HG02571 (cell line): ENCODE measurements at regions not wholly inside any gene's neighbourhood (a gene's known extent, or its start where the extent isn't known, plus 50 kb on each side); places are given as distances from the start of the nearest gene placed in this dataset.

ENCODE experiments used
- ATAC-seq: cut with Tn5 transposase; IDR thresholded peaks from one replicate; pipeline ENCODE4 v1.9.1; 2021; ENCODE audit warnings: mild to moderate bottlenecking, moderate library complexity; ENCODE audit not compliant: unreplicated experiment

GRCh38 chr4:187301923-187302322, 578.3 kb upstream of the FAT1 start:
- no peak for ATAC-seq

- ATAC-seq = no peak
Measured at GRCh38 chr4:187302457-187303150, 578.9 kb upstream of the FAT1 start.

- ATAC-seq = no peak
Measured at GRCh38 chr4:187304133-187304532, 580.5 kb upstream of the FAT1 start.

DNA sequence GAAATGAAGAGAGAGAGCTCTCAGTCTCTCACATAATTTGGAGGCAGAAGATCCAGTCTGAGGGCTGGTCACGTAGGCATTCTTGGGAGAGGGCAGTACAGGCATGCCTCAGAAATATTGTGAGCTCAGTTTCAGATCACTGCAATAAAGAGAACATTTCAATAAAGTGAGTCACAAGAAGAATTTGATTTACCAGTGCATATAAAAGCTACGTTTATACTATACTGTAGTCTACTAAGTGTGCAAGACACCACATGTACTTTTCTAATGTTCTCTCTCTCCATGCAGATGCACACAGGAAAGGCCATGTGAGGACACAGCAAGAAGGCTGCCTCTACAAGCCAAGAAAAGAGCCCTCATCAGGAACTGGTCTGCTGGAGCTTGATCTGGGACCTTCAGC, 583.5 kb upstream of the FAT1 start:
- no peak for ATAC-seq

GRCh38 chr4:187309456-187309855, 585.8 kb upstream of the FAT1 start:
- ATAC-seq = no peak

DNA sequence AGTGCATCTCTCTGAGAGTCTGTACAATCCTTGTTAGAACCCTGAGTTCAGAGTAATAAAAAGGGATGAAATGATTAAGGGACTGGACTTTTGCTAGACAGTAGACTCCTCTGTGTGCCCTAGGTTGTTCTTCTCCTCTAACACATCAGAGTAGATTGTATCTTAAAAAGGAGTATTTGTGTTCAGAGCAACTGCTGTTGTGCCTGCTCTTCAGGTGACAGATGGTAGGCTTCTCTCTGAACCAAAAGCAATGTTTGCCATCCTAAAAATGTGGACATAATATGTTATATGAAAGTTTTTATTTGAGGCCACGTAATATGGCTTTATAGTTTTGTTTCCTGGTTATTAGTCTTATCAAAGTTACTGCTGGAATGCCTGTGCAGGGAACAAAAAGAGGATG, 588.6 kb upstream of the FAT1 start:
- ATAC-seq = no peak

DNA sequence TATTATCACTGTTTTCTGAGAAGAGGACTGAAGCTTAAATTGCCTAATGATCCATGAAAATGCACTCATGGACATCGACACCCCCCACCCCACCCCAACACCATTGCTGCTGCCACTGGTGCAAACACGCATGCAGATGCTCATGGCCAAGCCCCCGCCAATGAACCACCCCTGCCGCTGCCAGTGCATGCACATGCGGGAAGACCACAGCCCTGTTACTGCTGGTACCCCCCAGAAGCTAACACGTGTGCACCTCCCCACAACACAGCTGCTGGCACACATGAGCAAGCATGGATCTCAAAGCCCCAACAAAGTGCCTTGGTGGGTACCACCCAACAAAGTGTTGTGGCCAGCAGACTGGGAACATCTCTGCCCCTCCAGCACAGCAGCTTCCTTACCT, 594.1 kb upstream of the FAT1 start:
- ATAC-seq = no peak

DNA sequence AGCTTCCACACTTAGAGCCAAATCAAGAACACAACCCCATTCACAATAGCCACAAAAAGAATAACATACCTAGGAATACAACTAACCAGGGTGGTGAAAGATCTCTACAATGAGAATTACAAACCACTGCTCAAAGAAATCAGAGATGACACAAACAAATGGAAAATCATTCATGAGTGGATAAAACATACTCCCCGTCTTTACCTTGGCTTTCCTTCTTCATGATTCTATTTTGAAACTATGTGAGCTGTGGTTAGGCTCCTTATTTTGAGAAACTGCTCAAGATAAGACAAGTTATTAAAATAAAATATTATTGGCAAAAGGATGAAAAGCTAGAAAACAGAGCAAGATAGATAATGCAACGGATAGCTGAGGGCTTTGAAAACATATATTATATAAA, 598.1 kb upstream of the FAT1 start:
- ATAC-seq = no peak

GRCh38 chr4:187332141-187332540, 608.5 kb upstream of the FAT1 start:
- ATAC-seq = no peak

GRCh38 chr4:187333151-187333550, 609.5 kb upstream of the FAT1 start:
- ATAC-seq = no peak

- ATAC-seq = no peak
Measured at GRCh38 chr4:187335339-187335738, 611.7 kb upstream of the FAT1 start.

DNA sequence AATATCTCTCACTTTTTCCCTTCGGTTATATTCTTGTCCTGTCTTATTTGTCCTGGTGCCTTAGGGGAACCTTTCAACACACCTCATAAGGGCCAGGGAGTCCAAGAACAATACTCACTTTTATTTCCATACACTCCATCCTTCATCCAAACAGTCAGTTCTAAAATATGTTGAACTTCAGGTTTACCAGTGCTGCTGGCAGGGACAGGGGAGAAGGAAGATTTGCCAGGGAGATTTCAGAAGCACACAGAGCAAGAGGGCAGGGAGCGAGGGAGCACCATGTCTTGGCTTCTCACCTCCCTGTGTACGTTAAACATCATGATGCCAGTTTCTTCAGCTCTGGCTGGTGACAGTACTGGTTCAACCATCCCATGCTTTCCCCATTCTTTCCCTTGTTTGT, 631.1 kb upstream of the FAT1 start:
- no peak for ATAC-seq

DNA sequence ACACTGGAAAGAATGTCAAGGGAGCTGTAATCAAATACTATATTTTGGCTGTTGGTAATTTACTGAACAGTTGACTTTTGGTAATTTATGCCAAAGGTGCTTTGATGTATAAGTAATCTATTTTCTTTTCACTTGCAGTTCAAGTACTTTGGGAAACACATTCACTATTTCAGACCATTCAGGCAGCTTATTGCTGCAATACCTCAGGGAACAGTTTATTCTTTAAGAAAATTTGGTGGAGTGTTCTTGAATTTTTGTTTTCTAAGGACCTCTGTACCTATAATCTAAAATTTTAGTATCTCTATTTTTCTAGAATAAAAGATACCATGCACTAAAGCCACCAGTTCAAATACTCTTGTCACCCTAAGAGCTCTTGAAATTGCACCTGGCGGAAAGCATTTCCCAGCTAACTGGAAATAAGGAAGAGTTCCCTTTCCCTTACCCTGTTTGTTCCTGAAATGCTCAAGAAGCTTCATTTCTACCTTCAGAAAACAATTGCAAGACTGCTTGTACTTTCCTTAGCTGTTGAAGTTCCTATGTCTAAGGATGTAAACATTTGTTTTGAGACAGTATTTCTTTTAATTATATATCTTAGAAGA, 633.5 kb upstream of the FAT1 start:
- no peak for ATAC-seq

- ATAC-seq = no peak
Measured at GRCh38 chr4:187357821-187358220, 634.2 kb upstream of the FAT1 start.

DNA sequence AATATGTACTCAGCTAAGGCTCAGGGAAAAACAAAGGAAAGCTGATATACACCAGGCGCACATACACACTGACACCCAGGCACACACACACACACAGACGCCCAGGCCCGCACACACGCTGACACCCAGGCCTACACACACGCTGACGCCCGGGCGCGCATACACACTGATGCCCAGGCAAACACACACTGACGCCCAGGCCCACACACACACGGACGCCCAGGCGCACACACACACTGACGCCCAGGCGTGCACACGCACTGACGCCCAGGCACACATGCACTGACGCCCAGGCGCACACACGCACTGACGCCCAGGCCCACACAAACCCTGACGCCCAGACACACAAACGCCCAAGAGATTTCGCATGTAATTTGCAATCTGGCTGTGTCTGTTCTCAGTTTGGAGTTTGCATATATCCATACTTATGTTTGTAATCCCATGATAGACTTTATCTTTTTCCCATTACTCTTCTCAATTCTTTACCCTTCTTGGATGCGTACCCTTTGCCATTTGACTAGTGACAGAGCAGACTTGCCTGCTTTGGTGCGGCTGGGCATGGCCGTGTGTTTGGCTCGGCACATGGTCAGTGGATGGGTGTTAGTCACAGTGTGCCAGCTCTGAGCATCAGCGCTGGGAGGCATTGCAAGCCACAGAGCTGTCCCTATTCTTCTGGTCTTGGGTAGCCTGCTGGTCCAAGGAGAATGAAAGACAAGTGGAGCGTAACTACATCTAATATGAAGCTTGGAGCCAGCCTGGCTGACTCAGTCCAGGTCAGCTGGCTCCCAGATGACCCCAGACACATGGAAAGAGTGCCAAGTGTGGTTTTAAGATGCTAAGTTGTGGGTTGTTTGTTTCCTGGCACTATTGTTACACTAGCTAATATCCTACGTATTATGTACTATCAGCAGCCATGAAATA, 632.4 kb upstream of the ZFP42 start:
- ATAC-seq = no peak

DNA sequence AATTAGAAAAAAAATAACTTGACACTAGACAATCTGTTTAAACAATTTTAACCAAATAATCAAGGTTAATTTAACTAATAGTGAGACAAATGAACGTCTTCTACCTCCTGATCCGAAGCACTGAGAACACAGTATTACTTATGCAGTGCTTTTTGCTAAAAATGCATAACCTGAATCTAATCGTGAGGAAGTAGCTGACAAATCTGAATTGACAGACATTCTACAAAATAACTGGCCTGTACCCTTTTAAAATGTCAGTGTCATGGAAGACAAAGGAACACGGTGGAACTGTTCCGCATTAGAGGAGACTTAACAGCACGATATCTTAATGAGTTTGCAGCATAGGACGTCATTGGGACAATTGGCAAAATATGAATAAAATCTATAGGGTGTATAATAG, 631.2 kb upstream of the ZFP42 start:
- ATAC-seq = no peak

- ATAC-seq = no peak
Measured at GRCh38 chr4:187364851-187365250, 630.7 kb upstream of the ZFP42 start.

DNA sequence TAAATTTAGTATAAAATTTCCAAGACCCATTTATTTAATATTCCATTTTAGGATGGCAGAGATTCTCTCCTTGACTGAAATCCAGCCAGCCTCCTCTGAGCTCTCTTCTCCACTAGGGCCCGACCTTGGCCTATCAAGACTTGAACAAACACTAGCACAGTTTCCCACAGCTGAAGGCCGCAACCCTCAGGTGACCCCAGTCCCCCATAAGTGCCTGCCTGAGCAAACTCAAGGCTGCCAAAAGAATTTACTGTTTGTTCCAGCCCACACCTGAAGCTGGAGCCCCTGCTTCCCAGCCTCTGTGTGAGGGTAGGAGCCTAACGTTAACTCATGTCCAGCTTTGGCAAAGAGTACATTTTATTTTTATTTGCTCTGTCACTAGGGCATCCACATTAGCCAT, 629.0 kb upstream of the ZFP42 start:
- no peak for ATAC-seq

DNA sequence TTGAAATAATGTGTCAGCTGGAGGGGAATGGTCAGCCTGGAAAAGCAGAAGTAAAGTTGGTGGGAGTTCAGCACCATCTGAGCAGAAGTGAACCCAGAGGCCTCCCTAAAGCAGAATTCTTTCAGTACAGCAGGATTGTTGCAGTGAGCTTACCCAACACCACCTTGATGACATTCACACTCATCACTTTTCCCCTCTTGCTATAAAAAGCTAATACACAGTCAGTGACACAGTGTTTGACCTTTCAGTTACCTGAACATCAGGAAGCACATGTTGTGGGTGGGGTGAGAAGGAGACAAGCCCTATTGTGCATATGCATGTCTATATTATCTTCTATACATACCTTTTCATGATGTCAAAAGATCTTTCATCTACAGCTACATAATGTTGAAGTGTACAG, 624.7 kb upstream of the ZFP42 start:
- no peak for ATAC-seq

GRCh38 chr4:187378441-187378840, 617.1 kb upstream of the ZFP42 start:
- ATAC-seq = no peak

DNA sequence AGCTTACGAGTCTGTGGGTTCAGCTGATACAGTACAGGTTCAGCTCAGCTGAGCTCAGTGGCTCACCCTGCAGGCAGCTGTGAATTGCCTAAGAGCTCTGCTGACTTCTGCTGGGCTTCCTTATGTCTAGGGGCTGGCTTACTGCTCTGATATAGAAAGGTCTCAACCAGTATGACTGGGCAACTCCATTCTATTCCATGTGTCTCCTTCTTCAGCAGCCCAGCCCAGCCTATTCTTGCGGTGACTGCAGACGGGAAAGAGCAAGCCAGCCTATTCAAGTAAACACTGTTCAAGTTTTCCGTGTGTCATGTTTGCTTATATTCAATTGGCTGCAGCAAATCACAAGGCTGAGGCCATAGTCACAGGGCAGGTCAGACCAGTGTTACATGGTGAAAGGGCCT, 615.4 kb upstream of the ZFP42 start:
- no peak for ATAC-seq

GRCh38 chr4:187383181-187383580, 612.4 kb upstream of the ZFP42 start:
- ATAC-seq = no peak
